Stimulated activated CD8-positive, alpha-beta memory T cell treated with anti-CD3 and anti-CD28 coated beads, Interleukin-15, amount 100 ng/mL, for 24 hours (primary cell): ENCODE measurements at regions not wholly inside any gene's neighbourhood (a gene's known extent, or its start where the extent isn't known, plus 50 kb on each side); places are given as distances from the start of the nearest gene placed in this dataset.

Source experiments
- DNase-seq: peaks from one replicate; pipeline ENCODE4 v3.0.0-alpha.2; 2020; ENCODE audit warnings: low read depth

DNA sequence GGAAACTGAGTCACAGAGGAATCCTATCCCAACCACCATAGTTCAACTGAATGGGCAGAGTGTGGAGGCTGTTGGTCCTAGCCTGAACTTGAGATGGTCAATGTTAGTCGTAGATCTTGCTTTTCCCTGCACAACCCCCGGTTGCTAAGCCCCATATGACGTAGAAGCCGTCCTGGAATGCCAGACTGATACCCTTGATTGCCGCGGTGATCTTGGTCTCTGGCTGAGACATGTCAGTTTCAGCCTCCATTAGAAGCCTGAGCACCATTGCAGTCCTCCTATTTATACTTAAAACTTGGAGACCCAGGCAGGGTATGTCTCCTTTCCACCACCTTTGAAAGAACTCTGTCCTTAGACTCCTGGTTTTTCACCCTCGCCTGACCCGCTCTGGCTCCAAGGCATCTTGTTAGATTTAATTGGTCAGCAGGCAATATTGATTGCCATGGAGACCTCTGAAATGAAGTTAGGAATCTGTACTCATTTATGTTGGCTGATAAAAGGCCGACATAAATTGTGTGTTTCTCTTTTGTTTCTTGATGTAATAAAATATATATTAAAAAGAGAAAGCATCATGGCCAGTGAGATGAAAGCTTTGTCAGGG, 53.4 kb downstream of the RPLP1 start:
- DNase-seq: no peak

DNA sequence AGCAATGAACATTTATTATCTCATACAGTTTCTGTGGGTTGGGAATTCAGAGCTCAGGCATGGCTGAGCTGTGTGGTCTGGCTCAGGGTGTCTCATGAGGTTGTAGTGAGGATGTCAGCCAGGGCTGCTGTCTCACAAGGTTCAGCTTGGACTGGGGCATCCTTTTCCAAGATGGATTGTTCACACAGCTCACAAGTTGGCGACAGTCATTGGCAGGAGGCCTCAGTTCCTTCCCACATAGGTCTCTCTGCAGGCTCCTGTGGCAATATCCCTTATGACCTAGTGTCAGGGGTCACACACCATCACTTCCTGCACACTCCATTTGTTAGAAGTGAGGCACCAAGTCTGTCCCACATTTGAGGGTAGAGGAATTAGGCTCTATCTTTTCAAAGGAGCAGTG, 56.0 kb downstream of the RPLP1 start:
- no peak for DNase-seq

DNA sequence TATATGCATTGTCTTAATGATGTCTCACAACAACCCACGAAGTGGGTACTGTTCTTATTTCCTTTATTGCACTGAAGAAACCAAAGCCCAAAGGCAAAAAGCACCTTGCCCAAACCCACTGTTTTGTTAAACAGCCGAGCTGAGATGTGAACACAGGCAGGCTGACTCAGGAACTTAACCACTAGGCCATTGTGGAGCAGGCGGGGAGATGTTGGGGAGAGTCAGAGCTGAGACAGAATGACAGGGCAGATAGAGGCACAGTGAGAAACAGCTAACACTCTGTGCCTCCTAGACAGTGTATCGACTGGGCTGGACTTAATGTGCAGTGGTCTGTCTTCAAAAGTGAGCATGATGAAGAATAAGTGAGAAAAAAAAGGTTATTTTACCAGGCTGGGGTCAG, 56.5 kb downstream of the RPLP1 start:
- no peak for DNase-seq

GRCh38 chr15:69510556-69510955, 57.9 kb downstream of the RPLP1 start:
- DNase-seq: no peak

DNA sequence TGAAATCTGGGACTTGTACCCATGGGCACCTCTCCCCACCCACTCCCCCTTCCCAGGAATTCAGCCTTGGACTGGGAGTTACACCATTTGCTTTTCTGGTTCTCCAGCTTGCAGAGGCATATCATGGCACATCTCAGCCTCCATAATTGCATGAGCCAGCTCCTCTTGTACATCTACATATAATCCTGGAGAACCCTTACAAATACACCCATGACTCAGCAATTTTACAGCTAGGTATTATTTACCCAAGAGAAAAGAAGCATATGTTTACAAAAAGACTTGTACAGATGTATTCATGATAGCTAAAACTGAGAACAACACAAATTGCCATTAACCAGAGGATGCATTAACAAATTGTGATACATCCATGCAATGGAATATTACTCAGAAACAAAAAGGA, 58.4 kb downstream of the RPLP1 start:
- DNase-seq: no peak

DNA sequence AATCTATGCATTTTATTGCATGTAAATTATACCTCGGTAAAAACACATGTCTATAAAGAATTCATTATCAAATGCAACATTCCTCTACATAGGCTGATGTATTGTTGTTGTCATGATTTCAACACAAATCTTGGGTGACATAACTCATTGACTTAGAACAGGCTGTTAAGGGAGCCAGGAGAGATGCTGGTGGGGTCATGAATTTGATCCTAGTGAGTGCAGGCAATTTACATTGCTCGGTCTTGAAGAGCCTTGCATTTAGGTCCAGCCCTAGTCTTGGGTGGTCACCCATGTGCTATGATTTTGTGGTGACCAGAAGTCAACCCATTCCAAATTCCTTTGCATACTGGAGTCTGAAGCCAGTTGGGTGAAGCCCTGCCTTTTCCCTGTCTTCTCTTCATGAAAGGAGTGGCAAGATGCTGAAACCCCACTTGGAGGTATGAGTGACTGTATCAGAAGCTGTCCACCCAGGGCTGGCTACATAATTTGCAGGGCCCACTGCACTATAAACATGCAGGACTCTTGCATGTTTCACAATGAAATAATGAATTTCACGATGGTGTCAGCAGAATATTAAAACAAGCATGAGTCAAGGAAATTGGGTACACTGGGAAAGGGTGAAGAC, 59.2 kb downstream of the RPLP1 start:
- DNase-seq: no peak

GRCh38 chr15:69513450-69513960, 60.9 kb downstream of the RPLP1 start:
- no peak for DNase-seq

DNA sequence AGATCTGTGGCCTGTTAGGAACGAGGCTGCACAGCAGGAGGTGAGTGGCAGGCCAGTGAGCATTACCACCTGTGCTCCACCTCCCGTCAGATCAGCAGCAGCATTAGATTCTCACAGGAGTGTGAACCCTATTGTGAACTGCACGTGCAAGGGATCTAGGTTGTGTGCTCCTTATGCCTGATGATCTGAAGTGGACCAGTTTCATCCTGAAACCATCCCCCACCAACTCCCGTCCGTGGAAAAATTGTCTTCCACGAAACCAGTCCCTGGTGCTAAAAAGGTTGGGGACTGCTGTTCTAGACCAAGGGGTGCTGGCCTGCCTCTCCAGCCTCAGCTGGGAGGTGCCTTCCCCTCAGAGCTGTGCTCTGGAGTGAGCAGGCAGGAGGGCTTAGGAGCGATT, 61.4 kb downstream of the RPLP1 start:
- DNase-seq: no peak

GRCh38 chr15:69515508-69515907, 62.9 kb downstream of the RPLP1 start:
- DNase-seq: no peak

- no peak for DNase-seq
Measured at GRCh38 chr15:69515926-69516325, 63.3 kb downstream of the RPLP1 start.

GRCh38 chr15:69517052-69517451, 64.4 kb downstream of the RPLP1 start:
- no peak for DNase-seq

GRCh38 chr15:69518806-69519205, 66.2 kb downstream of the RPLP1 start:
- DNase-seq: no peak

- DNase-seq: no peak
Measured at GRCh38 chr15:69520067-69520466, 67.4 kb downstream of the RPLP1 start.

GRCh38 chr15:69522361-69522760, 69.7 kb downstream of the RPLP1 start:
- no peak for DNase-seq

- DNase-seq: peak; percentile 25
Measured at GRCh38 chr15:69523010-69524001, 70.7 kb downstream of the RPLP1 start.

GRCh38 chr15:69524296-69524695, 71.7 kb downstream of the RPLP1 start:
- no peak for DNase-seq

DNA sequence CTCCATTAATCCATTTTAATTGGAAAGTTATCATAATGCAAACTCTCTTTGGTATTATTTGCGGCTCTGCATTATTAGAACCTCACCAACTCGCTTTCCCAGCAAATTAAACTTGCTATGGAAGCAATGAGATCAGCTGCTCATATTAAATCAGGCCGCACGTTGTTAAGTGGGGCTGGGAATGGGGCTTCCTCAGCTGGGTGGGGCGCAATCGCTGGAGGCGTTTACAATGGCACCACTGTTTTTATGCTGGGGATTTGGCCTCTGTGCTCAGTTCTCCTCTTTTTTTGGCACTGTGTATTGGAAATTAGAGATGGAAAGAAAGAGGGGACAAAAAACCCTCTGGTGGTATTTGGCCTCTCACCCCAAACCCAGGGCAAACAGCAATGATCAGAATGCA, 72.2 kb downstream of the RPLP1 start:
- DNase-seq: no peak

DNA sequence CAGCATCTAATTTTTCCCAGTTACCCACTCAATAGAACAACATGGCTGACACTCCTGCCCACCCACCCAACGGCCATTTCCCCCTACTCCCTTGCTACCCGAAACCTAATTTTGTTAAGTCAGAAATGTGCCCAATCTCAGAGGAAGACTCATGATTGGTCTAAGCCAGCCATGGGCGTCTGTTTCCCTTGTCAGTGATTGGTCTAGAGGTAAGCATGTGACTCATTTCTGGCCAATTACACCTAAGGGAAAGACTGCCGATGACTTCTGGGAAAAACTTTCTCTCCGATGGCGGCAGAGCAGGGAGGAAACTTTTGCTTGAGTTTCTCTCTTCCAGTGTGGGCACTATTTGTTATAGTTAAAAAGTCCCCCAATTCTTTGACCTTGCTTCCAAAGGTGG, 72.9 kb downstream of the RPLP1 start:
- no peak for DNase-seq

- DNase-seq: no peak
Measured at GRCh38 chr15:69526081-69527061, 73.8 kb downstream of the RPLP1 start.

DNA sequence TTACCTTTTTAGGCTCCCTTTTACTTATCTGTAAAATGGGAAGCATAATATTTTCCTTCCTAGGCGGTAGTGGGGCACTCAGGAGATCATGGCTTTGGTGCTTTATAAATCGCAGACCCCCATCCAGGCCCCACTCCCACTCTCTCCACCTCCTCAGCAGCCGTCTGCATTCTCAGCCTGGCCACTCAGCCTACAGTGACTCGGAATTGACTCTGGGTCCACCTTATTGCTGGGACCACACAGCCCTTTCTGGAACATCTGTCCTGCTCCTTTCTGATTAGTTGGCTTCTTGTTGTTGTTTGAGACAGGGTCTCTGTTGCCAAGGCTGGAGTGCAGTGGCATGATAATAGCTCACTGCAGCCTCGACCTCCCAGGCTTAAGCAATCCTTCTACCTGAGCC, 76.5 kb downstream of the RPLP1 start:
- DNase-seq: no peak

- no peak for DNase-seq
Measured at GRCh38 chr15:69529961-69530633, 77.5 kb downstream of the RPLP1 start.
